Transverse colon (tissue), 4 donors: ENCODE measurements at regions not wholly inside any gene's neighbourhood (a gene's known extent, or its start where the extent isn't known, plus 50 kb on each side); places are given as distances from the start of the nearest gene placed in this dataset.

Experiments used
- POLR2A ChIP-seq: fragments of 450-650 bp; IDR thresholded peaks from one replicate; pipeline ENCODE4 v1.6.1; 2016; ENCODE audit warnings: antibody characterized with exemption, mild to moderate bottlenecking, moderate library complexity
- POLR2AphosphoS5 ChIP-seq, 3 donors: sonication (generic); formaldehyde crosslinking; IDR thresholded peaks; one replicate each; pipeline ENCODE4 v1.6.1; 2016; ENCODE audit warnings: antibody characterized with exemption in 3 of 3
- TF ChIP-seq, protein P1 (sequence below), 5 experiments: fragments of 200-600 bp in 3 of 5; fragments of 450-650 bp in 2 of 5; sonication (generic) in 3 of 5; IDR thresholded peaks; 1 replicate in 2 of 5; 2 replicates in 3 of 5; pipeline ENCODE4 v1.5.1; 2016 to 2017; ENCODE audit warnings: antibody characterized with exemption in 5 of 5, inconsistent platforms in 3 of 5, mild to moderate bottlenecking in 2 of 5, moderate library complexity in 1 of 5

- TF ChIP-seq, protein P1, sequence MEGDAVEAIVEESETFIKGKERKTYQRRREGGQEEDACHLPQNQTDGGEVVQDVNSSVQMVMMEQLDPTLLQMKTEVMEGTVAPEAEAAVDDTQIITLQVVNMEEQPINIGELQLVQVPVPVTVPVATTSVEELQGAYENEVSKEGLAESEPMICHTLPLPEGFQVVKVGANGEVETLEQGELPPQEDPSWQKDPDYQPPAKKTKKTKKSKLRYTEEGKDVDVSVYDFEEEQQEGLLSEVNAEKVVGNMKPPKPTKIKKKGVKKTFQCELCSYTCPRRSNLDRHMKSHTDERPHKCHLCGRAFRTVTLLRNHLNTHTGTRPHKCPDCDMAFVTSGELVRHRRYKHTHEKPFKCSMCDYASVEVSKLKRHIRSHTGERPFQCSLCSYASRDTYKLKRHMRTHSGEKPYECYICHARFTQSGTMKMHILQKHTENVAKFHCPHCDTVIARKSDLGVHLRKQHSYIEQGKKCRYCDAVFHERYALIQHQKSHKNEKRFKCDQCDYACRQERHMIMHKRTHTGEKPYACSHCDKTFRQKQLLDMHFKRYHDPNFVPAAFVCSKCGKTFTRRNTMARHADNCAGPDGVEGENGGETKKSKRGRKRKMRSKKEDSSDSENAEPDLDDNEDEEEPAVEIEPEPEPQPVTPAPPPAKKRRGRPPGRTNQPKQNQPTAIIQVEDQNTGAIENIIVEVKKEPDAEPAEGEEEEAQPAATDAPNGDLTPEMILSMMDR (IDR thresholded peaks at IDR 0.05) = no peak
- TF ChIP-seq POLR2AphosphoS5 (IDR thresholded peaks at IDR 0.05) (no peak), POLR2A (no peak)
Observed at GRCh38 chr4:78693777-78694456, 82.2 kb upstream of the BMP2K start.
